MM.1S (cell line): ENCODE measurements at regions not wholly inside any gene's neighbourhood (a gene's known extent, or its start where the extent isn't known, plus 50 kb on each side); places are given as distances from the start of the nearest gene placed in this dataset.

Source experiments
- DNase-seq: peaks from one replicate; pipeline ENCODE4 v3.0.0-alpha.2; 2015
- H2AFZ ChIP-seq: fragments of 300-600 bp; sonication (generic); 2 replicates; pipeline ENCODE4 v1.6.0; 2016; ENCODE audit warnings: antibody characterized with exemption, low read length
- H3F3A ChIP-seq: fragments of 300-600 bp; sonication (generic); 2 replicates; pipeline ENCODE4 v1.6.1; 2016; ENCODE audit warnings: mild to moderate bottlenecking, antibody characterized with exemption, low read length, moderate library complexity, mixed read lengths; ENCODE audit not compliant: insufficient read depth
- H3K27ac ChIP-seq: fragments of 300-600 bp; sonication (generic); 2 replicates; pipeline ENCODE4 v1.5.1; 2016; ENCODE audit warnings: mild to moderate bottlenecking, low read length
- H3K27me3 ChIP-seq: fragments of 300-600 bp; sonication (generic); replicated peaks from 2 replicates; pipeline ENCODE4 v1.6.0; 2016; ENCODE audit warnings: low read length; ENCODE audit not compliant: insufficient read depth
- H3K36me3 ChIP-seq: fragments of 300-600 bp; sonication (generic); replicated peaks from 2 replicates; pipeline ENCODE4 v1.6.1; 2016; ENCODE audit warnings: mild to moderate bottlenecking, low read length, mixed read lengths; ENCODE audit not compliant: insufficient read depth
- H3K4me1 ChIP-seq: fragments of 300-600 bp; sonication (generic); 2 replicates; pipeline ENCODE4 v1.6.1; 2016; ENCODE audit warnings: low read length, mixed read lengths
- H3K4me2 ChIP-seq: fragments of 300-600 bp; sonication (generic); 2 replicates; pipeline ENCODE4 v1.6.0; 2016; ENCODE audit warnings: low read depth, low read length
- H3K4me3 ChIP-seq: fragments of 300-600 bp; sonication (generic); 2 replicates; pipeline ENCODE4 v1.5.1; 2016; ENCODE audit warnings: low read length, mixed read lengths
- H3K79me2 ChIP-seq: fragments of 300-600 bp; sonication (generic); 2 replicates; pipeline ENCODE4 v1.6.1; 2016; ENCODE audit warnings: mixed run types, low read length, mixed read lengths
- H3K9ac ChIP-seq: fragments of 300-600 bp; sonication (generic); 2 replicates; pipeline ENCODE4 v1.6.1; 2016; ENCODE audit warnings: low read length, mixed read lengths
- H3K9me2 ChIP-seq: fragments of 300-600 bp; sonication (generic); replicated peaks from 2 replicates; pipeline ENCODE4 v1.6.1; 2016; ENCODE audit warnings: mild to moderate bottlenecking, low read length, mixed read lengths; ENCODE audit not compliant: insufficient read depth
- H3K9me3 ChIP-seq: fragments of 300-600 bp; sonication (generic); replicated peaks from 2 replicates; pipeline ENCODE4 v1.6.1; 2016; ENCODE audit warnings: mild to moderate bottlenecking, low read length, mixed read lengths; ENCODE audit not compliant: insufficient read depth
- H4K20me1 ChIP-seq: fragments of 300-600 bp; sonication (generic); 2 replicates; pipeline ENCODE4 v1.6.1; 2016; ENCODE audit warnings: mild to moderate bottlenecking, low read length, moderate library complexity, mixed read lengths; ENCODE audit not compliant: insufficient read depth
- CTCF ChIP-seq: fragments of 300-600 bp; sonication (generic); IDR thresholded peaks from 2 replicates; pipeline ENCODE4 v1.5.1; 2016; ENCODE audit warnings: antibody characterized with exemption, low read length, mixed read lengths
- EZH2 ChIP-seq: fragments of 300-600 bp; sonication (generic); optimal IDR thresholded peaks from 2 replicates; pipeline ENCODE3; 2017; ENCODE audit warnings: low read depth, mild to moderate bottlenecking, antibody characterized with exemption, low read length, mixed read lengths
- EZH2phosphoT487 ChIP-seq: fragments of 300-600 bp; sonication (generic); IDR thresholded peaks from 2 replicates; pipeline ENCODE4 v1.6.1; 2018; ENCODE audit warnings: antibody characterized with exemption, low read length

GRCh38 chr6:149227796-149228195 lies 89.7 kb upstream of the TAB2 start:
- Histone ChIP-seq H3F3A (no peaks in the 10 kb centered on the region), H4K20me1 (no peaks in the 10 kb centered on the region), H2AFZ (no peak overlapping the region), H3K4me3 (no peak overlapping the region), H3K36me3 (no peaks in the 10 kb centered on the region), H3K9me3 (no peaks in the 10 kb centered on the region), H3K79me2 (no peaks in the 10 kb centered on the region), H3K27me3 (no peaks in the 10 kb centered on the region), H3K4me1 (no peaks in the 10 kb centered on the region), H3K27ac (no peak overlapping the region), H3K9me2 (no peaks in the 10 kb centered on the region), H3K4me2 (no peak overlapping the region), H3K9ac (no peak overlapping the region)
- no peak for DNase-seq
- no peak for TF ChIP-seq EZH2phosphoT487
- TF ChIP-seq CTCF: no peak
- no peak for TF ChIP-seq EZH2

- Histone ChIP-seq H3F3A (no peaks in the 10 kb centered on the region), H3K79me2 (no peaks in the 10 kb centered on the region), H2AFZ (no peak overlapping the region), H3K9me3 (no peaks in the 10 kb centered on the region), H3K36me3 (no peaks in the 10 kb centered on the region), H3K4me3 (no peak overlapping the region), H4K20me1 (no peaks in the 10 kb centered on the region), H3K9me2 (no peaks in the 10 kb centered on the region), H3K27ac (no peak overlapping the region), H3K9ac (no peak overlapping the region), H3K4me1 (no peaks in the 10 kb centered on the region), H3K4me2 (no peak overlapping the region), H3K27me3 (no peaks in the 10 kb centered on the region)
- DNase-seq: no peak
- no peak for TF ChIP-seq EZH2phosphoT487
Observed at GRCh38 chr6:149228311-149228955, 89.1 kb upstream of the TAB2 start.

GRCh38 chr6:149229096-149229495 lies 88.4 kb upstream of the TAB2 start:
- no peaks in the 10 kb centered on the region for H3K79me2 ChIP-seq
- TF ChIP-seq EZH2 (no peak), EZH2phosphoT487 (no peak), CTCF (no peak)
- no peaks in the 10 kb centered on the region for H3K9me2 ChIP-seq
- no peak overlapping the region for H3K9ac ChIP-seq
- no peak for DNase-seq
- H3K27me3 ChIP-seq: no peaks in the 10 kb centered on the region
- no peak overlapping the region for H3K27ac ChIP-seq
- peaks cover 5% of the 10 kb centered on the region for H3K4me1 ChIP-seq
- H3K4me2 ChIP-seq: no peak overlapping the region
- H4K20me1 ChIP-seq: no peaks in the 10 kb centered on the region
- H3F3A ChIP-seq: no peaks in the 10 kb centered on the region
- no peaks in the 10 kb centered on the region for H3K36me3 ChIP-seq
- H2AFZ ChIP-seq: no peak overlapping the region
- no peaks in the 10 kb centered on the region for H3K9me3 ChIP-seq
- H3K4me3 ChIP-seq: no peak overlapping the region

GRCh38 chr6:149230712-149231460 lies 86.6 kb upstream of the TAB2 start:
- Histone ChIP-seq H3K27ac (no peak overlapping the region), H3K4me1 (peaks cover 23% of the 10 kb centered on the region), H3K9ac (no peak overlapping the region), H3F3A (peaks cover 6% of the 10 kb centered on the region; the same call in 1 of the 2 replicates), H3K4me2 (no peak overlapping the region), H3K9me3 (no peaks in the 10 kb centered on the region), H4K20me1 (no peaks in the 10 kb centered on the region), H3K9me2 (no peaks in the 10 kb centered on the region), H3K4me3 (no peak overlapping the region), H2AFZ (no peak overlapping the region), H3K36me3 (no peaks in the 10 kb centered on the region), H3K27me3 (no peaks in the 10 kb centered on the region), H3K79me2 (no peaks in the 10 kb centered on the region)
- TF ChIP-seq CTCF: no peak
- no peak for TF ChIP-seq EZH2phosphoT487
- no peak for TF ChIP-seq EZH2
- DNase-seq: no peak
